NCI-H1436 treated with DMSO at 0.1 percent for 48 hours (cell line): ENCODE measurements at regions not wholly inside any gene's neighbourhood (a gene's known extent, or its start where the extent isn't known, plus 50 kb on each side); places are given as distances from the start of the nearest gene placed in this dataset.
"Not testable (repeated sequence)": the region's sequence is repeated elsewhere in the genome, so short reads cannot be mapped to it uniquely, and the experiment has no call there.

Experiments used
- DNase-seq: peaks from one replicate; lab custom pipeline; 2025; lab: John Stamatoyannopoulos, UW

DNA sequence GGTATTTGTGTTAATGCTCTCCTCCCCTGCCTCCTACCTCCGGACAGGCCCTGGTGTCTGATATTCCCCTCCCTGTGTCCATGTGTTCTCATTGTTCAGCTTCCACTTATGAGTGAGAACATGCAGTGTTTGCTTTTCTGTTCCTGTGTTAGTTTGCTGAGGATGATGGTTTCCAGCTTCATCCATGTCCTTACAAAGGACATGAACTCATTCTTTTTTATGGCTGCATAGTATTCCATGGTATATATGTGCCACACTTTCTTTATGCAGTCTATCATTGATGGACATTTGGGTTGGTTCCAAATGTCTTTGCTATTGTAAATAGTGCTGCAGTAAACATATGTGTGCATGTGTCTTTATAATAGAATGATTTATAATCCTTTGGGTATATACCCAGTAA lies 105.2 kb upstream of the SNX2 start:
- DNase-seq: not testable (repeated sequence)

DNA sequence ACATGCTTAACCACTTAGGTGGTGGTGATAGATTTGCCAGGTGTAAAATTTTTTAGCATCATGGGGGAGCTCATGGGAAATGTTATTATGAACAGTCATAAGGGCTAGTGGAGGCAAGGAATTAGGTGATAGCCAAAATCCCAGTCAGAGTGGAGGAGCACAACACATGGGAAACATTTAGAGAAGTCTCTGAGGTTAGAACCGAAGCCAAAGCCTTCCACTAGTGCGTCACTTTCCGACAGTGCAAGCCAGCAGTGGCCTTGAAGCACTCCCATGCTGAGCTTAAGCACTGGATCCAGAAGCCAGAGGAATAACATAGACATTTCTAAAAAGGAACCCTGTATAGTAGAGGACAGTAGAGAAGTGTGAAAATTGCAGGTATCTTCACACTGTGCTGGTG lies 101.5 kb upstream of the SNX2 start:
- DNase-seq: no peak

DNA sequence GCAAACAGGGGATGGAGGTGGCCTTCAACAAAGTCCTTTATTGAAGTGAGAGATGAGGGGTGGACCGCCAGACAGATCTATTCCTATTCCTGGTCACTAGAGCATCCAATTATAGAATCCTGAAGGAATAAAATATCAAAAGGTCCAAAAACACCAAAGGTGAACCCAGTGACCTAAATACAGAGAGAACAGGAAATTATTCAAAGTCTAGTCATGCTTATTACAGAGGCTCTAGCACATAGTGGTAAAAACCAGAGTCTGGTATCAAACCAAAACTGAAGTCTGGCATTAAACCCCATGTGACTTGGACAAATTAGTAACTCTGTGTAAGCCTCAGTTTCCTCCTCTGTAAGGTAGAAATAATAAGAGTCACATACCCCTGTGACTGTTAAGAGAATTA lies 100.5 kb upstream of the SNX2 start:
- DNase-seq: no peak

DNA sequence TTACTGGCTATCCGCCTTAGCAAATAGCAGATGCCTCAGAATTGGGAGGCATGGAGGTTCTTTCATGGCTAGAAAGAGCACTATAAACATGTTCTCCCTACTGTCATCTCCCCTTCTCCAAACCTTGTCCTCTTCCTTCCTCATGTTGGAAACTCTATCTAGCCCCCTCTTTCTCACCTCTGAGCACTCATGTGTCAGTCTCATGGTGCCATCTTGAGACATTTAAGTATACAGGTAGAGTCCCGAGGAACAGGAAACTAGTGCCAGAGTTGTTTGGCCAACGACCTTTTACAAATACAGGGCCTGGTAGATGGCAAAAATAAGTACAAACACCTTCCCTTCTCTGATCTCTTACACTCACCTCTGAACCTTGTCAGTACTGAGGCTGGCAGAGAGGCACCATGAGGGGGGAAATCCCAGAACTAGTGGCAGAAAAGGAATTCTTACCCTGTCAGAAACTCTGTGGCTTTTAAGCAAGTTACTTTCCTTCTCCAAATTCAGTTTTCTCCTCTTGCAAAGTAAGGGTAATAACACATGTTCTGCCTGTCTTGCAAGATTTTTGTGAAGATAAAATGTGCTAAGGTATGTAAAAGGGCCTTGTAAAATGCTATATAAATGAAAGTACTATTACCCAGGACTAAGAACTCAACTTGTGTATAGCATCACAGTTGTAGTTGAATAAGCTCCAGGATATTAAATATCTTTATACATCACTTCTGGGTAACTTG lies 94.1 kb upstream of the SNX2 start:
- DNase-seq: no peak

DNA sequence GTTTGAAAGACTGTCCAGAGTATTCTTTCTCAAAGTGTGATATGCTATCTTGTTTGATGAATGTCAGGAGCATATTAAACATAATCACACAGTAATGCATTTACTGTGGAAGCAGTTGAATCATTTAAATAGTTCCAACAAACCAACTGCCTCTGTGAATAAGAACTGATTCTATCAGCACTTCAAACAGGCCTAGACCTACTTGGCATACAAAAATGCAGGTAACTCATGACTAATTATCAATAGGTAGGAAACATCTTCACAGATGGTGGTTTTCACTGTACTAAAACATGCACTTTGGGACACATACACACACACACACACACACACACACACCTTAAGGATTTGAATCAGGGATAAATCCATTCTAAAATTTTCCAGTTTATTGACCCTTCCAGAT lies 91.2 kb upstream of the SNX2 start:
- DNase-seq: no peak

DNA sequence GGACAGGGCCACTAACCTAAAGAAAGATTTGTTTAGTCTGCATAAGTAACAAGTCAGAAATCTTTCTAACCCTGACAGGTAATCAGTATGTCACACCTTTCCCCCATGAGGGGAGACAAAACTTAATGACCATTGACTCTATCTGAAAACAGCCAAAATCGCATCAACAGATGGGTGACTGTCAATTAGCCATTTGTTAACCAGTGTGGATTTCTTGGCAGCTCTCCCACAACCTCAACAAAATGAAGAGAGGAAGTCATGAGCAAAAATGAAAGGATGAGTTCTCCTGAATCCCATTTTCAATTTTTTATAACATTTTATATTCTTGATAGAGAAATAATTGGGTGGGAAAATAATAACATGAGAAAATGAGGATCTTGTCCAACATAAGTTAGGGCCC lies 84.6 kb upstream of the SNX2 start:
- no peak for DNase-seq

DNA sequence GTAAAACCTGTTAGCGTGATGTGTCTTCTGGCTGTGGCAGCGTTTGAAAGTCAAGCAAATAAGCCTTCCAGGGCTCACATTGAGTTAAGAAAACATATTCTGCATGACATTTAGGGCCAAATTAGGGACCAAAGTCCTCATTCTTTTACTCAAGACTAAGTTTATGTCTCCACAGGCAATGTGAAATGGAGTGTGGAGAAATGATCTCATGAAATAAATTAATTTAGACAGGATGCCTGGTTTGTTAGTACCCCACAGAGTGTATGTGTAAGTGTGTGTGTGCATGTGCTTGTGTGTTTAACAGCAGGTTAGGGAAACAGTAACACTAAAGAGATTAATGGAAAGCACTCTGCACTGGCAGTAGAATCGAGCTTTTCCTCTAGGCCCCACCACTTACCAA lies 82.9 kb upstream of the SNX2 start:
- no peak for DNase-seq

DNA sequence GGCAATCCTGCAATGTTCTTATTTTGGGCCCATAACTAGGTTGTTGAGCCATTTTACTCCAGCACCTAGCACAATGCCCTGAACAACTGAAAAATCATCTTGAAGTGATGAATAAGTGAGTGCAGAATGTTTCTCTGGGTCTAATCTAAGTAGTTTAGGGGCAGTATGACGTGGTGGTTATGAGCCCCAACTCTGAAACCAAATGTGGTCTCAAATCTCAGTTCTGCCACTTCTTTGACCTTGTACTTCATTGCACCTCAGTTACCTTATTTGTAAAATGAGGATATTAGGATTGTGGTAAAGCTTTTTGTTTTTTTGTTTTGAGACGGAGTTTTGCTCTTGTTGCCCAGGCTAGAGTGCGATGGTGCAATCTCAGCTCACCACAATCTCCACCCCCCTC lies 80.9 kb upstream of the SNX2 start:
- DNase-seq: no peak

DNA sequence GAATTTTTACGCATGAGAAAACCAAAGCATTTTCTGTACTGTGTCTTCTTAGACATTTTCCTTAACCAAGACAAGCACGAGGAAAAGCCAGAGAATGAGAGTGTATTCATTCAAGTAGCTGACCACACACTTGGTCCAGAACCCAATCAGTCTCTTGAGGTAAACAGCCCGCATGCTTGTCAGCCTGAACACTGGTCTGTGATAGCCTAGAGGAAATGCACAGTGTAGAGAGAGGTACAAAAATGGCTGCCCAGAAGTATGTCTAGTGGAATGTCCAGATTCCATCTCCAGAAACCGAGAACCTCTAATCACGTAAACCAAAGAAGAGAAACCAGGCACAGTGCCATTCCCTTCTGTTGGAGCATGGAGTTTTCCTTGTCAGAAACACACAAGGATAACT lies 80.0 kb upstream of the SNX2 start:
- DNase-seq: no peak

DNA sequence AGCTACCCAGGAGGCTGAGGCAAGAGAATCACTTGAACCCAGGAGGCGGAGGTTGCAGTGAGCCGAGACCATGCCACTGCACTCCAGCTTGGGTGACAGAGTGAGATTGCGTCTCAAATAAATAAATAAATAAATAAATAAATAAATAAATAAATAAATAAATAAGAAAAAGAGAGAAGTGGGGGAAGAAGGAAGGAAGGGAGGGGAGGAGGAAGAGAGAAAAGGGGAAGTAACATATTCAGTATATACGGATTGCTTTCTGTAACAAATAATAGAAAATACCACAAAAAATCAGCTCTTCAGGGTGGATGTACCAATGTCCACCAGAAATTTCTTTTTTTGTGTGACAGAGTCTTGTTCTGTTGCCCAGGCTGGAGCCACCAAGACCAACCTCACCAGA lies 78.1 kb upstream of the SNX2 start:
- DNase-seq: not testable (repeated sequence)

DNA sequence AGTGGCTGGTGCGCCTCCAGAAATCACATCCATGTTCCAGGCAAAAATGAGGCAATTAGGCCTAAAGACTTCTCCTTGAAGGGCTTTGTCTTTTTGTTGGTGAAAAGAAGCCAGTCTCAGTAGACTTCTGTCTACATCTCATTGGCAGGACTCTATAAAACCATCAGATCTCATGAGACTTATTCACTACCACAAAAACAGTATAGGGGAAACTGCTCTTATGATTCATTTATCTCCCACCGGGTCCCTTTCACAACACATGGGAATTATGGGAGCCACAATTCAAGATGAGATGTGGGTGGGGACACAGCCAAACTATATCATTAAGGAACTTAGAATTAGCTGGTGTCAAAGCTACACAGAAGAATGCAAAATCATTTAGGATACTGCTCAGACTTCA lies 77.7 kb upstream of the SNX2 start:
- DNase-seq: no peak

DNA sequence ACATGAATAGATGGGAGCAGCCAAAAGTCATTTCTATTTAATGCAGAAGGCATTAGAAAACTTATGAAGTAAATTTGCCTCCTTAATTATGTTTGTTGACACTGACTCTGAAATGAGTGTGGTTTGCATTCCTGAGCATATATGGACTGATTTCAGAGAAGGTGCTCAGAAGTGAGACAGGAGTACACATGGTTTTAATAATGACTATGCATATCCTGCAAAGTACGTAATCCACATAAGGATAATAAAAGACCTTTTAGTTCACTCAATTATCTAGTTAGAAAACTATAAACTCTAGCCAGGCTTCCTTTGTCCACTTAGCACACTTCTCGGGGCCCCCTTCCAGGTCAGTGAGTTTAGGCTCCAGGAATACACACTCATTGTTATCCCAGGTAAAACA lies 75.7 kb upstream of the SNX2 start:
- no peak for DNase-seq

DNA sequence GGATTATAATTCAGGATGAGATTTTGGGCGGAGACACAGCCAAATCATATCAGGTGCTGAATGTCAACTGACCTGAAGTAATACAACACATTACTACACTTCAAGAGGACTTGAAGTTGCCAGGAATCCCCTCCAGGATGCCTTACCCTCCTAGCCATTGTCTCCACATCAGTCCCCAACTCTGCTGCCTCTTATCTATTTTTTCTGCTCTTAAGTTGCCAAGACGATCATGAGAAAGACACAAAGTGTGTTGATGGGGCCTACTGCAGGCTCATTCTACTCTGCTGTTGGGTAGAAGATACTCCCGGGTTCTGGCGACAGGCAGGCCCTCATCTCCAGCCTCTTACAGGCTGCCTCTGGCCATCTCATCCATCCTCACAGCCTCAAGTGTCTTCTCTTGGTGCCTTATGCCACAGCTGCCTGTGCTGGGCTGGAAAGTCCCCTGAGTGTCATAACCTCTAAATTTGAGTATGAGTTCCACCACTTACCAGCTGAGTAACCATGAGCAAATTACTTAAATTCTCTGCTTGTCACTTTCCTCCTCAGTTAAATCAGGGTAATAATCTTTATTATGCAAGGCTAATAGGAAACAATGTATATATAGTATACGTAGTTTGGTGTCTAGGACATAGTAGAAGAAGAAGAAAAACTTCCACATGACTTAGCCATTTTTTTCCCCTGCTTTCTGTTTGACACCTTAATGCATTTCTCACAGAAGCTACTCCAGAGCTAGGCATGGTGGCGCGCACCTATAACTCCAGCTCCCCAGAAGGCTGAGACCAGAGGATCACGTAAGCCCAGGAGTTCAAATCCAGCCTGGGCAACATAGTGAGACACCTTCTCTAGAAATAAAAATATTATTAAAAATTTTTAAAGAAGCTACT lies 73.0 kb upstream of the SNX2 start:
- DNase-seq: no peak

DNA sequence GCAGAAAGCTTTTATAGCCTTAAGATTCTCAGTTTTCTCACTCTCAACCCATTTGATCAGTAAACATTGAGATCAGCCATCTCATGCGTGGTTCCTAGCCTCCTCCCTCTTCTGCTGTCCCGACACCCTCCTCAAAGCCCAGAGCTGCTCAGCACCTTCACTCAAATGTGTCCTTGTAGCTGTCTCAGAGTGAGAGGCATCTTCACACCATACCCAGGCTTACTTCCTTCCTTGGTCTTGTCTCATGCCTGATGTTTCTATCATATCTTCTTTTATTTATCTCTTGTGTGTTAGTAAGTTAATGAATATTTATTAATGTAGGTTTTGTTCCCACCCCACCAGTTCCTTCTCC lies 72.4 kb upstream of the SNX2 start:
- no peak for DNase-seq

DNA sequence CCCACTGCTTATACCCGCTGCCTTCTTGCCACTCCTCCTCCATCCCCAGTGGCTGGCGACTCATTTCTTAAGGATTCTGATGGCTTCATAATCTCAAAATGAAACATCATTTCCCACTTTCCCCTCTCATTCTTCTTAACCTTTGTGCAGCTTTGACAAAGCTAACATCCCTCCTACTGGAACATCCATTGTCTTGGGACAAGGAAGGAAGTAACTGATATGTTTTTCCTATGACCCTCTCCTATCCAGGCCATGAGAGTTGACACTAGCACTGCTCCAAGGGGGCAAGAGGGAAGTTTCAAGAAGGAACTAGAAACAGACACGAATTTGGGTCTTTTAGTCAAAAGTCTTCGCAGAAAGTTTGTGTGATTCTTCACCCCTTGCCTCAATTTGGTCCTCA lies 71.7 kb upstream of the SNX2 start:
- DNase-seq: no peak

DNA sequence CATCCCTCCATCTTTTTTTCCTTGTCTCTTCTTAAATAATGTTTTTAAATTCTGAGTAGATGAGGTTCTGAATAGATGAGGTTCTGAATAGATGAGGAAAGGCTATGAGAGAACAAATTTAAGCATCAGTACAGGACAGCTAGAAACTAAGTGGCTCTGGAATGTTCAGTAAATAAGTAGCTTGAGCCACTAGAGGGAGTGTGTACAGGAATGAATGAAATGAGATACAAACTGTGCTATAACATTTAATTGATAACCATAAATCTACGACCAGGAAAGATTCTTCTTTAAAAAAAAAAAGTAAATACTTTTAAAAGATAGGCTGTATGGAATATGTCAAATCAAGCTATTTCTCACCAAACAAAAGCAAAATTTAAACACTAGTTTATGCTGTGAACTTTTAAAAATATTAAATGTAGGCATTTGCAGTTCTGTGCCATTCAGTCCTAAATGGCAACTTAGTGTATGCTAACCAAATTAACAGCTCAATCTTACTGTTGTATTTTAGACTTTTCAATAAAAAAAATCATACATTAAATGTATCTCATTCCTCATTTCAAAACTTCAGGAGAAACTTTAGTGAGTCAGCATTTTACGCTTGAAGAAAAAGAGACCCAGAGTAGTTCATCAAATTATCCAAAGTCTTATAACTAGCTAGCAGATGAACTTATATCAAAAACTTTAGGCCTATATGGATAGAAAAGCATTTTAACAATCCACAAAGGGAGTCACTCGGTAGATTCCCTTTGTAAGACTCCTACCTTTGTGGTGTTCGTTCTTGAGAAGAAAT lies 70.4 kb upstream of the SNX2 start:
- no peak for DNase-seq

DNA sequence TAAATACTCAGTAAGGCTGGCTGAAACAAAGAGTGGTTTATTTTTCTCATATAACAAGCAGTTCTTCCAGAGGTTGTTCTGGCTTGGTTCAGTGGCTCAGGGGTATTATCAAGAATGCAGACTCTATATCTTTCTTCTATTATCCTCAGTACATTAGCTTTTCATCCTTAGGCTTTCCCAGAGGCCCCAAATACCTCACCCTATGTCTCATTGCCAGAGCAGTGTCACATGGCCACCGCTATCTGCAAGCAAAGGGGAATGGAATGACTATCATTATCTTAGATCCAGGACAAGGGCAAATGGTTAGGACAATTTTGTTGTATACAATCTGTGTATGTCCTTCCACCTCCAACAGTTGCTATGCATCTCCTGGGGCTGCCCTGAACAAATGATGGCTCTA lies 69.0 kb upstream of the SNX2 start:
- DNase-seq: no peak

DNA sequence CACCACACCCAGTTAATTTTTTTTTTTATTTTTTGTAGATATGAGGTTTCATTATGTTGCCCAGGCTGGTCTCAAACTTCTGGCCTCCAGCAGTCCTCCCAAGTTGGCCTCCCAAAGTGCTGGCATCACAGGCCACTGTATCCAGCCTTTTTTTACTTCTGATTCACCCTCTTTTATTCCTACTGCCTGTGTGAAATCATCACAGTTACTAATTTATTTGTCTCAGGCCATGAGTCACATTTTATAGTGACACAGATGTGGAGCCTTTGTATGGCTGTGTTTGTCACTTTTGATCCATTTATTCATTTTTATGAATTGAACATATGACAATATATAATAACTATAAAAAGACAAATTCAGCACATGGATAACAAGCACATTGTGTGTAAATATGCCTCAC lies 67.1 kb upstream of the SNX2 start:
- DNase-seq: no peak

DNA sequence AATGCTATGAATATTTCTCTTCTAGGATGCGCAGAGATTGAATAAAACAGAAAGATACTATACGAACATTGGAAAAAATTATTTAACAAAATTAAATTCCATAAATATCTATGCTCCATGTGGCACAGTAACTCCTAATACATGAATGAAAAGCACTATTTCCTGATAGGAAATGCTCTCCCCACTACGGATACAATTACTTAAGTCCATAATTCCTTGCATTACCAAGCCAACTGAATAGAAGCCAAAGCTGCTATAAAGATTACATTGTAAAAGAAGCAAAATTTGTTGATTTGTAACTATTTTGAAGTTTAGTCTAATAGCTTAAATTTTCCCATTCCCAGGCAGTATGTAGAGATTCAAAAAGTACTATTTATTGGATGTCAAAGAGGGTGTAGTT lies 61.8 kb upstream of the SNX2 start:
- DNase-seq: no peak

DNA sequence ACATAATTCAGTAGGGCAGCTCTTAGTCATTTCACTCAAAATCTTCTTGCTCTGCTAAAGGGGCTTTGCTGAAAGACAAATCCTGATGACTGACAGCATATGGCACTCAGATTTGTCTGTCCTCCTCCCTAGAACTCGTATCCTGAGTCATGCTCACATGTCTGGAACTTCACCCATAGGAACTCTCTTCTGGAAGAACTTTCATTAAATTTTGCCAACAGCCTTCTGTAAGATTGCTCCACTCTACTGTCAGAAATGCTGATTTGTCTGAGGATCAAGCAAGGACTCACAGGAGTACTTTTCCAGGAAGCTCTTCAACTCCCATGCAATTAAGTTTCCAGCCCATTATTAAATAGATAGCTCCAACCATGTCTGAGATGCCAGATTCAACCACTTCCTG lies 59.8 kb upstream of the SNX2 start:
- no peak for DNase-seq

DNA sequence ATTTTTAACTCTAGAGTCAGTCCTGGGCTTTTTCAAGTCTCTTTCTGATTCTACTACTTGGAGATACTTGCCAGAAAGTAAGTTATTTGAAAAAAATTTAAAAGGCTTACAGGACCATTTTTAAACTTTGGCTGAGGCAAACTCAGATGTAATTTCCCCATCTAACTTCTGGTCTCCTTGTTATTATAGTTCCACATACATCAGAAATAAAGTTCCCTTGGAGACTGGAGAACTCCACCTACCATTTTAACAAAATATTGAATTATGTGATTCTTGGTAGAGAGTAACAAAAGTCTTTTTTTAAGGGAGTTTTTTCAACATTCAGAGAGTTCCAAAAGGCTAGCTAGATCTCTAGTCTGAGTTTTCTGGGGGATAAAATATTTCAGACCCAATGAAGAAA lies 56.3 kb upstream of the SNX2 start:
- DNase-seq: no peak

DNA sequence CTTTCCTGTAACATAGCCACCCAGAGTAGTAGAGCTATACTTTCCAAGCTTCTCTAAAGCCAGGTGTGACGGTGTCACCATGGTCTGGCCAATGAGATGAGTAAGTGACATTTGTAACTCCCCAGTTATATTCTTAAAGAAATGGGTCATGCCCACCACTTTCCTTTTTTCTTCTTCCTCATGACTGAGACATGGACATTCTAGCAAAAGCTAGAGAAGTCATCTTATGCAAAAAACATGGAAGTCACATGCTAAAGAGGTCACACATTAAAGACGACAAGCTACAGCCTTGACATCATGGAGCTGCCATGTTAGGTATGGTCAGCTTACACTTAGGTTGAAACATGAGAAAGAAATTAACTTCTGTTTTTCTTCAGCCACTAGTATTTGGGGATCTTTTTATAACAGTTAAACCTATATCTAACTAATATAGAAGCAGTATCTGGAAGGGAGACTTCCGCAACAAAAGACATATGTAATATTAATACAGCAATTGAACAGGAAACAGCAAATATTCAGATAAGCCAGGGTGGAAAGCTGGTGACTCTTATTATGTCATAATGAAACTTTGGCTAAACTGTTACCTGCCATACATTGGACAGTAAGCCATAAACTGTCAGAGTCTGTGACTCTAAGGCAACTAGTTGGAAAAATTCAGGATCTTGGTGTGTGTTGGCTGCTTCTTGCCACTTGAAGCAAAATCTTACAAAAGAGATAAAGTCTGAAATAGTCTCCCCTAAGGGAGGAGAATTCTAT lies 54.7 kb upstream of the SNX2 start:
- no peak for DNase-seq
